HPDE6-E6E7 (cell line): ENCODE measurements at regions not wholly inside any gene's neighbourhood (a gene's known extent, or its start where the extent isn't known, plus 50 kb on each side); places are given as distances from the start of the nearest gene placed in this dataset.

Source experiments
- DNase-seq: peaks from one replicate; pipeline ENCODE4 v3.0.0; 2011; ENCODE audit warnings: missing footprints; ENCODE audit errors: extremely low spot score

DNA sequence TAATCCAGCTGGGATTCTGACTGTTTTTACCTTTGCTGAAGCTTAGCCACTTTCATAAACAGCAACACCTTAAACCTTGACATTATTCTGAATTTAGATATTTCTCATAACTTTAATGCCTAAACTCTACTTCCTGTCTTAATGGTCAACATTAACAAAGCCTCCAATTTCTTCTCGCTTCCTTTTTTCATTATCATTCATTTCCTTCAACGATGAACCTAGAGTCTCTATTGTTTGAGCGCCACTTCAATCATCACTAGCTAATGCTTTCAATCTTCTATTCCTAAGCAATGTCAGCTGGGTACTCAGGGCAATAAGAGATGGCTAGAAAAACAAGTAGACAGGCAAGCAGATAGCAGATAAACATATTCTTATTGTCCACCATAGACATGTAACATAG is 96.6 kb upstream of the TMEM196 start:
- DNase-seq, result no peak

DNA sequence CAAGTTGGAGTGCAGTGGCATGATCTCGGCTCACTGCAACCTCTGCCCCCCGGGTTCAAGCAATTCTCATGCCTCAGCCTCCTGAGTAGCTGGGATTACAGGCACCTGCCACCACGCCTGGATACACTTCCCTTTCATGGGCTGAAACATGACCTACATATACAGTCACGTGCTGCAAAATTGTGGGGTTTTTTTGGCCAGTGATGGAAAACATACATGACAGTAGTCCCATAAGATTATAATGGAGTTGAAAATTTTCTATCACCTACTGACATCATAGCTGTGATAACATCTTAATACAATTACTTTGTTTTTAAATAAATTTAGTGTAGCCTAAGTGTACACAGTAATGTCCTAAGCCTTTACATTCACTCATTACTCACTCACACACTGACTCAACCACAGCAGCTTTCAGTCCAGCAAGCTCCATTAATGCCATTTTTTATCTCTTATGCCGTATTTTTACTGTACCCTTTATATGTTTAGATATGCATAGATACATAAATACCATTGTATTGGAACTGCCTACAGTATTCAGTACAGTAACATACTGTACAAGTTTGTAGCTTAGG is 79.9 kb upstream of the TMEM196 start:
- DNase-seq, result no peak

- no peak for DNase-seq
Measured at GRCh38 chr7:19852192-19852591, 78.8 kb upstream of the TMEM196 start.

DNA sequence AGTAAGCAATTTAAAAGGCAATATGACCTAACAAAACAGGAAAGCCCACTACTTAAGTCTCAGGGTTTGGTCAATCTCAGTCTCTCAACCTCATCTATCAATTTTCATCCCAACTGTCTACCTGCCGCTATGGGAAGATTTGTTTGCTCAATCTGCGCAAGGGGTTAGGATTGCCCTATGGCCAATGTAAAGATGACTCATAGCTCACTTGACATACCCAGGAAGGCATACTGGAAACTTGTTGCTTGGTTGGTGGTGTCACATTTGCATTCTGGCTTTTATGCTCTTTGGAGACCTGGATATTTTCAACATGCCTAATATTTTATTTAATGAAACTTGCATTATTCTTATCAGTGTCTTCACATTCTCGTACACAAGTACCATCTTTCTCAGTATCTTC is 78.1 kb upstream of the TMEM196 start:
- no peak for DNase-seq

- no peak for DNase-seq
Measured at GRCh38 chr7:19834566-19834965, 61.1 kb upstream of the TMEM196 start.

GRCh38 chr7:19830604-19831003 is 57.2 kb upstream of the TMEM196 start:
- no peak for DNase-seq
